Nephron (organoid): ENCODE measurements at regions not wholly inside any gene's neighbourhood (a gene's known extent, or its start where the extent isn't known, plus 50 kb on each side); places are given as distances from the start of the nearest gene placed in this dataset.
A peak's percentile ranks its signal among the peaks of the same experiment; 100 is the strongest.

Experiments used
- H3K27ac Mint-ChIP-seq, 3 experiments: 2 replicates each; pipeline ENCODE4 v1.8.0; 2020; ENCODE audit warnings: mixed read lengths in 3 of 3, mild to moderate bottlenecking in 2 of 3, moderate library complexity in 1 of 3
- H3K27me3 Mint-ChIP-seq: 2 replicates; pipeline ENCODE4 v1.8.0; 2021; ENCODE audit warnings: low read depth, mild to moderate bottlenecking, moderate library complexity, mixed read lengths
- H3K36me3 Mint-ChIP-seq: 2 replicates; pipeline ENCODE4 v1.8.0; 2020; ENCODE audit warnings: low read depth, mixed read lengths
- H3K4me1 Mint-ChIP-seq: 2 replicates; pipeline ENCODE4 v1.8.0; 2020; ENCODE audit warnings: mixed read lengths
- H3K4me3 Mint-ChIP-seq, 3 experiments: 2 replicates each; pipeline ENCODE4 v1.8.0; 2020; ENCODE audit warnings: mild to moderate bottlenecking in 3 of 3, mixed read lengths in 3 of 3, moderate library complexity in 2 of 3
- H3K9me3 Mint-ChIP-seq: 2 replicates; pipeline ENCODE4 v1.8.0; 2020; ENCODE audit warnings: mixed read lengths
- TF ChIP-seq, protein P1 (sequence below), 3 experiments: fragments of 200-600 bp; sonication (generic); IDR thresholded peaks; one replicate each; pipeline ENCODE4 v1.5.0; 2021; ENCODE audit warnings: antibody characterized with exemption in 3 of 3; ENCODE audit not compliant: unreplicated experiment in 3 of 3

DNA sequence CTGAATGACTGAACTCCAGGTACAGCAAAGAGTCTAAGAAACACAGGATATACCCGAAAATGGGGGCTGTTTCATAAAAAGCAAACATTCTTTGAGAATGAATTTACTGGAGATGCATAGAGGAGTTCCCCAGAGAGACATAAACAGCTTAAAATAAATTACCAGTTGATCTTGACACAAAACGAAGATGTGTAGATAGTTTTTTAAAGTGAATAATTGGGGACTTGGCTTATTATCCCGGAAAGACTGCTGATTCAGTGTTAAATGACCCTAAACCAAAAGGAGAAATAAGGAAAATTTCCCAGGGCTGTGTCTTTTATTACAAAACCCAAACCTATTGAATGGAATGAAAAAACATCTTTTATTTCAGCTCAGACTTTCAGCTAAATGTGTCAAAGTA is 1052.8 kb upstream of the TMEM132C start:
- Mint-ChIP-seq H3K4me1 (peaks cover 7% of the 10 kb centered on the region), H3K4me3 (no peak overlapping the region), H3K36me3 (no peaks in the 10 kb centered on the region), H3K27ac (no peak overlapping the region), H3K9me3 (no peaks in the 10 kb centered on the region), H3K27me3 (peaks cover 9% of the 10 kb centered on the region)
- TF ChIP-seq, protein P1, sequence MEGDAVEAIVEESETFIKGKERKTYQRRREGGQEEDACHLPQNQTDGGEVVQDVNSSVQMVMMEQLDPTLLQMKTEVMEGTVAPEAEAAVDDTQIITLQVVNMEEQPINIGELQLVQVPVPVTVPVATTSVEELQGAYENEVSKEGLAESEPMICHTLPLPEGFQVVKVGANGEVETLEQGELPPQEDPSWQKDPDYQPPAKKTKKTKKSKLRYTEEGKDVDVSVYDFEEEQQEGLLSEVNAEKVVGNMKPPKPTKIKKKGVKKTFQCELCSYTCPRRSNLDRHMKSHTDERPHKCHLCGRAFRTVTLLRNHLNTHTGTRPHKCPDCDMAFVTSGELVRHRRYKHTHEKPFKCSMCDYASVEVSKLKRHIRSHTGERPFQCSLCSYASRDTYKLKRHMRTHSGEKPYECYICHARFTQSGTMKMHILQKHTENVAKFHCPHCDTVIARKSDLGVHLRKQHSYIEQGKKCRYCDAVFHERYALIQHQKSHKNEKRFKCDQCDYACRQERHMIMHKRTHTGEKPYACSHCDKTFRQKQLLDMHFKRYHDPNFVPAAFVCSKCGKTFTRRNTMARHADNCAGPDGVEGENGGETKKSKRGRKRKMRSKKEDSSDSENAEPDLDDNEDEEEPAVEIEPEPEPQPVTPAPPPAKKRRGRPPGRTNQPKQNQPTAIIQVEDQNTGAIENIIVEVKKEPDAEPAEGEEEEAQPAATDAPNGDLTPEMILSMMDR (IDR thresholded peaks at IDR 0.05; ENCODE audit: unreplicated experiment in 3 of 3), result no peak

DNA sequence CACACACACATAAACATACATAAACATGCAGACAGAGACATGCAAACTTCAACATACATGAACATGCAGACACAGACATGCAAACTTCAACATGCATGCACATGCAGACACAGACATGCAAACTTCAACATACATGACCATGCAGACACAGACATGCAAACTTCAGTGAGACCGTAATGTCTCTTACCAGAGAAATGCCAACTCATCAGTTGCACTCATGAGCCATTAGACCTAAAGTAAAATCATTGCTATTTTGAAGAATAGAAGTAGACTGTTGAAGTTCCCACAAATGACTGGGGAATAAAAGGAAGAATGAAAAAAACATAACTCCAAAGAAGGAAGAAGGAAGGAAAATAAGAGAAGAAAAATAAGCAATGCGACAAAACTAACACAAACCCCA is 1044.0 kb upstream of the TMEM132C start:
- Mint-ChIP-seq H3K4me3 (no peak overlapping the region), H3K4me1 (peaks cover 15% of the 10 kb centered on the region), H3K36me3 (no peaks in the 10 kb centered on the region), H3K9me3 (no peaks in the 10 kb centered on the region), H3K27ac (peak overlapping the region; percentile 4 to 77 (median 52)), H3K27me3 (peaks cover 5% of the 10 kb centered on the region)
- TF ChIP-seq, protein P1 (IDR thresholded peaks at IDR 0.05; ENCODE audit: unreplicated experiment in 3 of 3), result no peak

GRCh38 chr12:127223731-127224130 is 1043.2 kb upstream of the TMEM132C start:
- no peaks in the 10 kb centered on the region for H3K36me3 Mint-ChIP-seq

DNA sequence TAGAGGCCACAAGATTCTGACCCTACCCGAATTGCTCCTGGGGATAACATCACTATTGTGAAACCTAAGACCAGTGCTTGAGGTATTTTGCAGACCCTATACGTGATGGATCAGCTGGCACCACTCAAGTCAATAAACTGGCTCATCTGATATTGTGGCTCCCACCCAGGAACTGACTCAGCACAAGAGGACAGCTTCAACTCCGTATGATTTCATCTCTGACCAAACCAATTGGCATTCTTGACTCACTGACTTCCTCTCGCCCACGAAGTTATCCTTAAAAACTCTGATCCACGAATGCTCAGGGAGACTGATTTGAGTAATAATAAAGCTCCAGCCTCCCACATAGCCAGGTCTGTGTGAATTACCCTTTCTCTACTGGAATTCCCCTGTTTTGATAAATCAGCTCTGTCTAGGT is 1036.1 kb upstream of the TMEM132C start:
- Mint-ChIP-seq H3K9me3 (peaks cover 7% of the 10 kb centered on the region), H3K27me3 (no peaks in the 10 kb centered on the region), H3K4me1 (no peaks in the 10 kb centered on the region), H3K27ac (no peak overlapping the region), H3K36me3 (no peaks in the 10 kb centered on the region), H3K4me3 (no peak overlapping the region)
- TF ChIP-seq, protein P1 (IDR thresholded peaks at IDR 0.05; ENCODE audit: unreplicated experiment in 3 of 3), result no peak

More at GRCh38 chr12:127223731-127224130, 1043.2 kb upstream of the TMEM132C start:
- Mint-ChIP-seq H3K27ac (peak overlapping the region; percentile 4 to 77 (median 52)), H3K4me3 (no peak overlapping the region), H3K4me1 (peaks cover 15% of the 10 kb centered on the region), H3K27me3 (peaks cover 4% of the 10 kb centered on the region), H3K9me3 (no peaks in the 10 kb centered on the region)
- TF ChIP-seq, protein P1 (IDR thresholded peaks at IDR 0.05; ENCODE audit: unreplicated experiment in 3 of 3), result no peak

DNA sequence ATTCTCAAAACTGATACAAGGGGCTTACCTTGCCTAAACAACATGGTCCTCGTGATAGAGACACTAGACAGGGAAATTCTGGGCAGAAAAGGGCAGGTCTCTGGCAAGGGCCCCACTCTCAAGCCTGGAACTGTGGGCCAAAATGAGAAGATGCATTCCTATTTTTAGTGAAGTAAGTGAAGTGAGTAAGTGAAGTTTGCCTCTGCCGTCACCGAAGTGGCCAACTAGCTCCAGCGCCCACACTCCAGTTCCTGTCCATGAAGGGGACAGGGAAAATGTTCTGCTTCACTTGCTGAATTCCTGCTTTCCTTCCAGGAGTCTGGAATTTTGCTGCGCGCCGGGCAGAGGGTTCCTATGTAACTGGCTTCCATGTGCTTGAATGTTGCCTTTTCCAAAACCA is 1035.6 kb upstream of the TMEM132C start:
- no peak overlapping the region for H3K4me3 Mint-ChIP-seq
- no peak overlapping the region for H3K27ac Mint-ChIP-seq
- peaks cover 7% of the 10 kb centered on the region for H3K9me3 Mint-ChIP-seq
- no peaks in the 10 kb centered on the region for H3K27me3 Mint-ChIP-seq
- H3K36me3 Mint-ChIP-seq, result no peaks in the 10 kb centered on the region
- H3K4me1 Mint-ChIP-seq, result no peaks in the 10 kb centered on the region
- TF ChIP-seq, protein P1 (IDR thresholded peaks at IDR 0.05; ENCODE audit: unreplicated experiment in 3 of 3), result no peak

DNA sequence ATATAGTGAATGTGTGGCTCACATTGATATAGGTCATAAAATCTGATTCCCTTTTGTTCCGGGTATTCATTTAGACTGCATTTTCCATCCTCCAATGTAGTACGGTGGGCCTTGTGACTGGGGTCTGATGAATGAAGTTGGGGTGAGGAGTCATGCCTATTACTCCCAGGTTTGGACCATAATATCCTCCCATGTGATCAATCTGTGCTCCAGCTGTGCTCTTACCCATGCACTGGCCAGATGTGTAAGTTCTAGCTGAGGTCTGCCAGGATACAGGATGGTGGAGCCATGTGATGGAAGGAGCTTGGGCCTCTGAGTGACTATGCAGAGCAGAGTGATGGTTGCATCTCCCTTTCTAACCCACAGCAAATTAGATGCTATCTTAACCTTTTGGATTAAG is 1034.0 kb upstream of the TMEM132C start:
- Mint-ChIP-seq H3K27me3 (no peaks in the 10 kb centered on the region), H3K4me3 (no peak overlapping the region), H3K9me3 (peaks cover 7% of the 10 kb centered on the region), H3K36me3 (no peaks in the 10 kb centered on the region), H3K4me1 (no peaks in the 10 kb centered on the region), H3K27ac (no peak overlapping the region)
- TF ChIP-seq, protein P1 (IDR thresholded peaks at IDR 0.05; ENCODE audit: unreplicated experiment in 3 of 3), result no peak
